ENCODE measurements at regions not wholly inside any gene's neighbourhood (a gene's known extent, or its start where the extent isn't known, plus 50 kb on each side); places are given as distances from the start of the nearest gene placed in this dataset.

DNA sequence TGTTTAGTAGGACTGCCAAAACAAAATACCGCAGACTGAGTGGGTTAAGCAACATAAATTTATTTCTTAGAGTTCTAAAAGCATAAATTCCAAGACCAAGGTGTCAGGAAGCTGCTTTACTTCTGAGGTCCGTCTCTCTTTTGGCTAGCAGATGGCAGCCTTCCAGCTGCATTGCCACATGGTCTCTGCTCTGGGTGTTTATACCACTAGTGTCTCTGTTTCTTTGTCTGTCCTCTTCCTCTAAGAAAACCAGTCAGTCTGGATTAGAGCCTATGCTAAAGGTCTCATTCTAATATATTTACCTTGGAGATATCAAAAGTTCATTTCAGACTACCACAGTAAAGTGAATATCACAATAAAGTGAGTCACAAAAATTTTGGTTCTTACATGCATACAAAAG lies 519.8 kb downstream of the COL11A1 start:
- Histone ChIP-seq H2BK20ac (ENCODE audit: low read depth, low read length) (no peak overlapping the region), H2BK15ac (ENCODE audit: low read depth, low read length) (no peak overlapping the region), H3K23ac (ENCODE audit: low read depth, low read length) (no peak overlapping the region), H3K36me3 (ENCODE audit: control insufficient read depth, insufficient read depth, low read length) (no peaks in the 10 kb centered on the region), H3K9me1 (ENCODE audit: insufficient read depth, low read length) (no peaks in the 10 kb centered on the region), H2BK120ac (ENCODE audit: low read depth, low read length) (no peak overlapping the region), H2BK5ac (ENCODE audit: low read depth, low read length, poor library complexity, severe bottlenecking) (no peak overlapping the region), H4K20me1 (ENCODE audit: insufficient read depth, low read length) (no peaks in the 10 kb centered on the region), H2AK9ac (replicated peaks; ENCODE audit: low read depth, low read length, poor library complexity) (no peak overlapping the region), H3K18ac (ENCODE audit: low read depth, low read length) (no peak overlapping the region), H3K4me3 (ENCODE audit: insufficient read depth, low read depth, low read length) (no peak overlapping the region), H3K9me3 (ENCODE audit: control insufficient read depth, insufficient read depth, low read length) (no peaks in the 10 kb centered on the region; the same call in 1 of the 2 replicates), H3K27ac (ENCODE audit: insufficient read depth, low read length) (no peak overlapping the region), H3K27me3 (ENCODE audit: control insufficient read depth, insufficient read depth, low read length) (no peaks in the 10 kb centered on the region), H3K56ac (ENCODE audit: extremely low read depth, insufficient read depth, low read length) (no peak overlapping the region), H2AK5ac (ENCODE audit: low read depth, low read length) (no peak overlapping the region), H4K91ac (ENCODE audit: insufficient read depth, low read depth, low read length) (no peak overlapping the region), H3K4ac (ENCODE audit: low read depth, low read length) (no peak overlapping the region), H3K4me1 (ENCODE audit: control insufficient read depth, insufficient read depth, low read length) (no peaks in the 10 kb centered on the region), H3K4me2 (ENCODE audit: low read depth, low read length) (no peak overlapping the region), H4K8ac (ENCODE audit: low read depth in 2 of 2, low read length in 2 of 2) (no peak overlapping the region), H3K79me1 (ENCODE audit: low read depth in 1 of 2, low read length in 2 of 2) (no peaks in the 10 kb centered on the region), H4K5ac (ENCODE audit: low read depth, low read length) (no peak overlapping the region), H2AFZ (replicated peaks; ENCODE audit: low read length, poor library complexity) (no peak overlapping the region), H3K9ac (ENCODE audit: low read depth, low read length) (no peak overlapping the region), H3K14ac (replicated peaks; ENCODE audit: low read depth, low read length) (no peak overlapping the region)
- ChIA-PET CTCF (no interaction called here), POLR2A (ENCODE audit: unreplicated experiment) (no interaction called here)
- intact Hi-C loops (cut with micrococcal nuclease) (no loop called here), dilution Hi-C loops (cut with HindIII; ENCODE audit: low sequenced_read_pairs, unreplicated experiment) (no loop called here), in situ Hi-C loops (cut with MboI; ENCODE audit: low sequenced_read_pairs) (no loop called here)
- WGBS, 2 experiments (ENCODE audit: extremely low coverage in 2 of 2, insufficient read length in 1 of 2): 0% methylated on average over 1 of the region's 2 CpGs; no CpG with 5 or more reads in 1 of the 2 experiments
- BruUV-seq (replicated peaks): no TSS peak
- TF ChIP-seq MXI1 (IDR thresholded peaks at IDR 0.05; ENCODE audit: borderline replicate concordance, low read depth, low read length) (no peak), RAD21 (IDR thresholded peaks at IDR 0.05; ENCODE audit: low read length) (no peak), BHLHE40 (IDR thresholded peaks at IDR 0.05; ENCODE audit: low read depth, low read length) (no peak), CEBPB (IDR thresholded peaks at IDR 0.05; ENCODE audit: low read depth, low read length) (no peak), MAZ (IDR thresholded peaks at IDR 0.05; ENCODE audit: borderline replicate concordance, low read depth, low read length) (no peak), NFE2L2 (IDR thresholded peaks at IDR 0.05; ENCODE audit: low read depth, low read length) (no peak), CHD1 (IDR thresholded peaks at IDR 0.05; ENCODE audit: low read depth, low read length) (no peak), POLR2A (IDR thresholded peaks at IDR 0.05; ENCODE audit: low read depth, low read length) (no peak)
- TF ChIP-seq, protein P1, sequence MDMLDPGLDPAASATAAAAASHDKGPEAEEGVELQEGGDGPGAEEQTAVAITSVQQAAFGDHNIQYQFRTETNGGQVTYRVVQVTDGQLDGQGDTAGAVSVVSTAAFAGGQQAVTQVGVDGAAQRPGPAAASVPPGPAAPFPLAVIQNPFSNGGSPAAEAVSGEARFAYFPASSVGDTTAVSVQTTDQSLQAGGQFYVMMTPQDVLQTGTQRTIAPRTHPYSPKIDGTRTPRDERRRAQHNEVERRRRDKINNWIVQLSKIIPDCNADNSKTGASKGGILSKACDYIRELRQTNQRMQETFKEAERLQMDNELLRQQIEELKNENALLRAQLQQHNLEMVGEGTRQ (IDR thresholded peaks at IDR 0.05; ENCODE audit: low read depth, low read length): no peak
- TF ChIP-seq, protein P2, sequence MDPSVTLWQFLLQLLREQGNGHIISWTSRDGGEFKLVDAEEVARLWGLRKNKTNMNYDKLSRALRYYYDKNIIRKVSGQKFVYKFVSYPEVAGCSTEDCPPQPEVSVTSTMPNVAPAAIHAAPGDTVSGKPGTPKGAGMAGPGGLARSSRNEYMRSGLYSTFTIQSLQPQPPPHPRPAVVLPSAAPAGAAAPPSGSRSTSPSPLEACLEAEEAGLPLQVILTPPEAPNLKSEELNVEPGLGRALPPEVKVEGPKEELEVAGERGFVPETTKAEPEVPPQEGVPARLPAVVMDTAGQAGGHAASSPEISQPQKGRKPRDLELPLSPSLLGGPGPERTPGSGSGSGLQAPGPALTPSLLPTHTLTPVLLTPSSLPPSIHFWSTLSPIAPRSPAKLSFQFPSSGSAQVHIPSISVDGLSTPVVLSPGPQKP (IDR thresholded peaks at IDR 0.05; ENCODE audit: borderline replicate concordance, low read depth, low read length): no peak
- DNase-seq: no peak
- no peak for ATAC-seq (ENCODE audit: low read depth)
